GM12878 (cell line): ENCODE measurements at regions not wholly inside any gene's neighbourhood (a gene's known extent, or its start where the extent isn't known, plus 50 kb on each side); places are given as distances from the start of the nearest gene placed in this dataset.
A peak's percentile ranks its signal among the peaks of the same experiment; 100 is the strongest.
"Not testable (repeated sequence)": the region's sequence is repeated elsewhere in the genome, so short reads cannot be mapped to it uniquely, and the experiment has no call there.

Source experiments
- ATAC-seq: fragments of 200-7000 bp; cut with Tn5 transposase; 3 replicates; pipeline ENCODE4 v1.9.1; 2020; ENCODE audit warnings: mild to moderate bottlenecking, moderate library complexity
- BruUV-seq: library from RNA; stranded (reverse); fragments of 400-500 nt; replicated peaks from 2 replicates; lab custom pipeline; 2021; lab: Mats Ljungman, UMichigan
- CTCF ChIA-PET: fragments of 300-600 bp; sonication (Branson Sonifier 250); formaldehyde crosslinking; extraction: SDS; loops from one replicate; lab custom pipeline; 2021; ENCODE audit warnings: inconsistent platforms; lab: Yijun Ruan, JAX
- POLR2A ChIA-PET: fragments of 350-600 bp; formaldehyde crosslinking; extraction: SDS; loops from one replicate; lab custom pipeline; 2021; ENCODE audit warnings: inconsistent platforms; lab: Charles Lee
- RAD21 ChIA-PET: fragments of 300-600 bp; sonication (Branson Sonifier 250); formaldehyde crosslinking; loops from one replicate; lab custom pipeline; 2023; ENCODE audit warnings: antibody characterized with exemption; ENCODE audit not compliant: unreplicated experiment; lab: Charles Lee
- SMC1A ChIA-PET: fragments of 300-600 bp; sonication (Branson Sonifier 250); formaldehyde crosslinking; loops from one replicate; lab custom pipeline; 2023; ENCODE audit not compliant: unreplicated experiment, uncharacterized antibody; lab: Charles Lee
- DNase-seq: peaks from one replicate; pipeline ENCODE4 v3.0.0-alpha.2; 2011; ENCODE audit warnings: low read depth, low spot score
- FAIRE-seq: peaks from 3 replicates; lab custom pipeline; 2011; peaks lifted over from hg19 to GRCh38; lab: Jason Lieb, UNC
- H2AFZ ChIP-seq: 2 replicates; pipeline ENCODE4 v1.6.0; 2011; ENCODE audit warnings: low read depth, low read length, control low read depth; ENCODE audit not compliant: control insufficient read depth
- H3K27ac ChIP-seq: 2 replicates; pipeline ENCODE4 v1.5.1; 2011; ENCODE audit warnings: control low read depth; ENCODE audit not compliant: control insufficient read depth, insufficient read depth
- H3K27me3 ChIP-seq, 2 experiments: replicated peaks in 1 of 2; 2 replicates each; pipeline versions ENCODE4 v1.6.0 to v1.6.1; 2011; ENCODE audit warnings: low read length in 1 of 2; ENCODE audit not compliant: control insufficient read depth in 2 of 2, insufficient read depth in 2 of 2
- H3K36me3 ChIP-seq, 2 experiments: 2 replicates each; pipeline ENCODE4 v1.5.1; 2011; ENCODE audit warnings: low read length in 1 of 2; ENCODE audit not compliant: control insufficient read depth in 2 of 2, insufficient read depth in 2 of 2
- H3K4me1 ChIP-seq: 2 replicates; pipeline ENCODE4 v1.6.1; 2011; ENCODE audit warnings: mild to moderate bottlenecking, low read length, moderate library complexity, mixed read lengths; ENCODE audit not compliant: control insufficient read depth, insufficient read depth
- H3K4me2 ChIP-seq: 2 replicates; pipeline ENCODE4 v1.6.0; 2011; ENCODE audit warnings: control low read depth; ENCODE audit not compliant: control insufficient read depth, insufficient read depth
- H3K4me3 ChIP-seq: fragments of 200-600 bp; sonication (generic); 2 replicates; pipeline ENCODE4 v1.5.1; 2016
- H3K79me2 ChIP-seq: 2 replicates; pipeline ENCODE4 v1.6.0; 2011; ENCODE audit warnings: low read length; ENCODE audit not compliant: control insufficient read depth, insufficient read depth
- H3K9ac ChIP-seq: 2 replicates; pipeline ENCODE4 v1.8.0; 2011; ENCODE audit warnings: low read length, control low read depth, mixed read lengths; ENCODE audit not compliant: control insufficient read depth, insufficient read depth
- H3K9me3 ChIP-seq: replicated peaks from 3 replicates; pipeline ENCODE4 v1.5.1; 2011; ENCODE audit warnings: mild to moderate bottlenecking, low read length; ENCODE audit not compliant: control insufficient read depth, insufficient read depth
- H4K20me1 ChIP-seq: 2 replicates; pipeline ENCODE4 v1.6.0; 2011; ENCODE audit not compliant: control insufficient read depth, insufficient read depth
- DPF2 ChIP-seq: fragments of 450-650 bp; IDR thresholded peaks from 2 replicates; pipeline ENCODE4 v1.6.1; 2017; ENCODE audit warnings: mild to moderate bottlenecking
- JUNB ChIP-seq: IDR thresholded peaks from 2 replicates; pipeline ENCODE4 v1.6.1; 2016; ENCODE audit warnings: antibody characterized with exemption, mild to moderate bottlenecking
- RAD21 ChIP-seq: IDR thresholded peaks from 2 replicates; pipeline ENCODE4 v1.6.1; 2011; ENCODE audit warnings: mild to moderate bottlenecking, low read depth, low read length, moderate library complexity; ENCODE audit not compliant: insufficient read depth
- whole genome bisulfite sequencing: methylation state at CpG from one replicate; pipeline ENCODE4 v1.1.6; 2016; ENCODE audit warnings: low lambda C conversion rate; ENCODE audit not compliant: insufficient replicate concordance, insufficient coverage; ENCODE audit errors: missing lambda C conversion rate; 5-methylcytosine and 5-hydroxymethylcytosine counted together
- in situ Hi-C: fragments of 300-500 bp; cut with MboI; formaldehyde crosslinking; loops from 9 replicates; pipeline ENCODE4 v1.14.3; 2018; ENCODE audit warnings: mixed read lengths
- intact Hi-C: fragments of 100-400 bp; cut with micrococcal nuclease; formaldehyde crosslinking; loops from one replicate; pipeline ENCODE4 v1.14.2; 2022; ENCODE audit not compliant: unreplicated experiment
- TF ChIP-seq, protein P1 (sequence below): fragments of 450-650 bp; IDR thresholded peaks from 2 replicates; pipeline ENCODE4 v1.6.1; 2017; ENCODE audit warnings: low read depth, mild to moderate bottlenecking, moderate library complexity
- TF ChIP-seq, protein P2 (sequence below), 3 experiments: IDR thresholded peaks in 2 of 3; conservative IDR thresholded peaks in 1 of 3; 2 replicates each; pipeline ENCODE4 v1.5.1; 2011; ENCODE audit warnings: low read depth in 3 of 3, low read length in 3 of 3, mild to moderate bottlenecking in 3 of 3, control low read depth in 2 of 3, moderate library complexity in 2 of 3, inconsistent platforms in 1 of 3, mixed read lengths in 1 of 3; ENCODE audit not compliant: control insufficient read depth in 2 of 3, insufficient read depth in 1 of 3; ENCODE audit errors: extremely low read depth in 1 of 3

DNA sequence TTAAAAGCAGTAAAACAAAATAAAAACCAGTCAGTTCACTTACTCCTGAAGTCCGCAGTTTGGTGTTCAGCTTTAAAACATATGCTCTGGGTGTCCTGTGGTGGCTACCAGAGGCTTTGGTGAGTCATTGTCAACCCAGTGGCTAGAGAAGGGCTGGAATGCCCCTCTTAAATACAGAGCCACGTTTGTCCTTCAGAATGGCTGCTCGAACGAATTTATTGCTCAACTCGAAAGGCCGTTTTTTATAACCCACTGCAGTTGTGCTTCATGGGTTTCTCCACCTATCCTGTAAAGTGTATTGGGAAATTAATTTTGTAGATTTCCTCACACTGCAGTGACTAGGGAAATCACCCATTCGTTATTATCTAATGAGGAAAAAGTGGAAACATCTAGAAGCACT lies 66.8 kb upstream of the PRSS12 start:
- H3K9me3 ChIP-seq, H4K20me1 ChIP-seq, H3K4me1 ChIP-seq, RAD21 ChIA-PET, H3K36me3 ChIP-seq, H2AFZ ChIP-seq, BruUV-seq, DNase-seq, FAIRE-seq, H3K4me2 ChIP-seq, POLR2A ChIA-PET, H3K79me2 ChIP-seq, CTCF ChIA-PET, SMC1A ChIA-PET, H3K27me3 ChIP-seq, in situ Hi-C loops, H3K9ac ChIP-seq, ATAC-seq, H3K4me3 ChIP-seq, H3K27ac ChIP-seq: not testable (repeated sequence)
- TF ChIP-seq, protein P1, sequence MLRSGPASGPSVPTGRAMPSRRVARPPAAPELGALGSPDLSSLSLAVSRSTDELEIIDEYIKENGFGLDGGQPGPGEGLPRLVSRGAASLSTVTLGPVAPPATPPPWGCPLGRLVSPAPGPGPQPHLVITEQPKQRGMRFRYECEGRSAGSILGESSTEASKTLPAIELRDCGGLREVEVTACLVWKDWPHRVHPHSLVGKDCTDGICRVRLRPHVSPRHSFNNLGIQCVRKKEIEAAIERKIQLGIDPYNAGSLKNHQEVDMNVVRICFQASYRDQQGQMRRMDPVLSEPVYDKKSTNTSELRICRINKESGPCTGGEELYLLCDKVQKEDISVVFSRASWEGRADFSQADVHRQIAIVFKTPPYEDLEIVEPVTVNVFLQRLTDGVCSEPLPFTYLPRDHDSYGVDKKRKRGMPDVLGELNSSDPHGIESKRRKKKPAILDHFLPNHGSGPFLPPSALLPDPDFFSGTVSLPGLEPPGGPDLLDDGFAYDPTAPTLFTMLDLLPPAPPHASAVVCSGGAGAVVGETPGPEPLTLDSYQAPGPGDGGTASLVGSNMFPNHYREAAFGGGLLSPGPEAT = peak; percentile 85; the same call in 1 of the 2 replicates
- peak; percentile 65; the same call in 1 of the 2 replicates for TF ChIP-seq DPF2
- TF ChIP-seq JUNB = peak; percentile 15; the same call in 1 of the 2 replicates
- 5% methylated on average over 7 of the region's 7 CpGs for WGBS
- intact Hi-C loops = loop anchor here (10.0 kb wide), 1 partner anchor 135 kb away; no protein-coding TSS in a partner anchor

- H3K4me2 ChIP-seq, H3K9ac ChIP-seq, FAIRE-seq, BruUV-seq, H3K79me2 ChIP-seq, H3K27me3 ChIP-seq, POLR2A ChIA-PET, ATAC-seq, H3K4me3 ChIP-seq, H3K27ac ChIP-seq, H4K20me1 ChIP-seq, H3K9me3 ChIP-seq, DNase-seq, H2AFZ ChIP-seq, H3K4me1 ChIP-seq, in situ Hi-C loops, intact Hi-C loops, H3K36me3 ChIP-seq: not testable (repeated sequence)
- ChIA-PET SMC1A (interaction anchor here (0.7 kb wide), 1 partner anchor 11 kb away, joined by 4 read pairs; no protein-coding TSS in a partner anchor), CTCF (interaction anchor here (0.6 to 1.6 kb wide), 7 partner anchors 12 to 140 kb away, joined by 3 to 4 read pairs (median 3); no protein-coding TSS in a partner anchor), RAD21 (interaction anchor here (0.6 kb wide), 2 partner anchors 55 to 426 kb away, joined by 3 read pairs; no protein-coding TSS in a partner anchor)
- 0% methylated on average over 5 of the region's 5 CpGs for WGBS
- TF ChIP-seq, protein P2, sequence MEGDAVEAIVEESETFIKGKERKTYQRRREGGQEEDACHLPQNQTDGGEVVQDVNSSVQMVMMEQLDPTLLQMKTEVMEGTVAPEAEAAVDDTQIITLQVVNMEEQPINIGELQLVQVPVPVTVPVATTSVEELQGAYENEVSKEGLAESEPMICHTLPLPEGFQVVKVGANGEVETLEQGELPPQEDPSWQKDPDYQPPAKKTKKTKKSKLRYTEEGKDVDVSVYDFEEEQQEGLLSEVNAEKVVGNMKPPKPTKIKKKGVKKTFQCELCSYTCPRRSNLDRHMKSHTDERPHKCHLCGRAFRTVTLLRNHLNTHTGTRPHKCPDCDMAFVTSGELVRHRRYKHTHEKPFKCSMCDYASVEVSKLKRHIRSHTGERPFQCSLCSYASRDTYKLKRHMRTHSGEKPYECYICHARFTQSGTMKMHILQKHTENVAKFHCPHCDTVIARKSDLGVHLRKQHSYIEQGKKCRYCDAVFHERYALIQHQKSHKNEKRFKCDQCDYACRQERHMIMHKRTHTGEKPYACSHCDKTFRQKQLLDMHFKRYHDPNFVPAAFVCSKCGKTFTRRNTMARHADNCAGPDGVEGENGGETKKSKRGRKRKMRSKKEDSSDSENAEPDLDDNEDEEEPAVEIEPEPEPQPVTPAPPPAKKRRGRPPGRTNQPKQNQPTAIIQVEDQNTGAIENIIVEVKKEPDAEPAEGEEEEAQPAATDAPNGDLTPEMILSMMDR (IDR thresholded peaks at IDR 0.05 in 2 of 3, conservative IDR thresholded peaks at IDR 0.05 in 1 of 3; ENCODE audit: control insufficient read depth in 2 of 3, extremely low read depth in 1 of 3, insufficient read depth in 1 of 3, low read depth in 3 of 3, low read length in 3 of 3) = peak; percentile 15 to 46 (median 42); a peak in 4 of 6 replicates
- TF ChIP-seq RAD21 = peak; percentile 41
- TF ChIP-seq, all 136 proteins: peak for 2; not testable (repeated sequence) for 134
These were observed 71.3 kb upstream of the PRSS12 start for GRCh38 chr4:118424062-118424461.

GRCh38 chr4:118428881-118429280 lies 76.1 kb upstream of the PRSS12 start:
- FAIRE-seq, CTCF ChIA-PET, H3K36me3 ChIP-seq, DNase-seq, H2AFZ ChIP-seq, H3K9ac ChIP-seq, intact Hi-C loops, H3K27me3 ChIP-seq, RAD21 ChIA-PET, H3K4me3 ChIP-seq, in situ Hi-C loops, H4K20me1 ChIP-seq, POLR2A ChIA-PET, ATAC-seq, SMC1A ChIA-PET, H3K4me2 ChIP-seq, H3K9me3 ChIP-seq, H3K79me2 ChIP-seq, H3K27ac ChIP-seq, BruUV-seq, H3K4me1 ChIP-seq: not testable (repeated sequence)
- no CpG with 5 or more reads among the region's 1 CpG for WGBS
